Activated T-cell treated with anti-CD3 and anti-CD28 coated beads, Interleukin-2, amount 50 U/mL, for 24 hours (primary cell): ENCODE measurements at regions not wholly inside any gene's neighbourhood (a gene's known extent, or its start where the extent isn't known, plus 50 kb on each side); places are given as distances from the start of the nearest gene placed in this dataset.
"Not testable (repeated sequence)": the region's sequence is repeated elsewhere in the genome, so short reads cannot be mapped to it uniquely, and the experiment has no call there.

Source experiments
- DNase-seq: peaks from one replicate; pipeline ENCODE4 v3.0.0-alpha.2; 2020
- H3K27ac Mint-ChIP-seq: 2 replicates; pipeline ENCODE4 v1.8.0; 2020; ENCODE audit warnings: mild to moderate bottlenecking, mixed read lengths
- H3K27me3 Mint-ChIP-seq: 2 replicates; pipeline ENCODE4 v1.8.0; 2020; ENCODE audit warnings: mixed read lengths
- H3K36me3 Mint-ChIP-seq: 2 replicates; pipeline ENCODE4 v1.8.0; 2020; ENCODE audit warnings: low read depth, mixed read lengths
- H3K4me1 Mint-ChIP-seq: 2 replicates; pipeline ENCODE4 v1.8.0; 2020; ENCODE audit warnings: low read depth, mixed read lengths
- H3K4me3 Mint-ChIP-seq: 2 replicates; pipeline ENCODE4 v1.8.0; 2020; ENCODE audit warnings: mild to moderate bottlenecking, moderate library complexity, mixed read lengths
- H3K9me3 Mint-ChIP-seq: 2 replicates; pipeline ENCODE4 v1.8.0; 2020; ENCODE audit warnings: mixed read lengths

DNA sequence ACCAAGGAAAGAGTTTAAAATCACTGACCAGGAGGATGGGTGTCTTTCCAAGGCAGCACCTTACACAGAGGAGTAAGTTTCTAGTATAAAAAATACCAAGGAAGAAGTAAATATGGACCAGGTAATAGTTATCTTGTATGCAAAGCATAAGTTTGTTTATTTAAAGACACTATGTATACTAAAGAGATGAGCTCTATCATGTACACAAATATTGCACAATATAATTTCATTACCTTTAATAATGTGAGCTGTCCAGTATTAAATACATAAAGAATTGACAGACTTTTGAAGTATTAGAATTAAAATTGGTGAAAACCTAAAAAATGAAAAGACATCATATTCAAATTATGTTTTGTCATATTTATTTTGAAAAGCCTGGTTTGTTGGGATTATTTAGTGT is 322.0 kb upstream of the MIR17HG start:
- H3K36me3 Mint-ChIP-seq, result no peaks in the 10 kb centered on the region
- no peak overlapping the region for H3K4me3 Mint-ChIP-seq
- DNase-seq, result no peak
- H3K4me1 Mint-ChIP-seq, result no peaks in the 10 kb centered on the region
- H3K27me3 Mint-ChIP-seq, result no peaks in the 10 kb centered on the region
- H3K9me3 Mint-ChIP-seq, result no peaks in the 10 kb centered on the region
- no peak overlapping the region for H3K27ac Mint-ChIP-seq

DNA sequence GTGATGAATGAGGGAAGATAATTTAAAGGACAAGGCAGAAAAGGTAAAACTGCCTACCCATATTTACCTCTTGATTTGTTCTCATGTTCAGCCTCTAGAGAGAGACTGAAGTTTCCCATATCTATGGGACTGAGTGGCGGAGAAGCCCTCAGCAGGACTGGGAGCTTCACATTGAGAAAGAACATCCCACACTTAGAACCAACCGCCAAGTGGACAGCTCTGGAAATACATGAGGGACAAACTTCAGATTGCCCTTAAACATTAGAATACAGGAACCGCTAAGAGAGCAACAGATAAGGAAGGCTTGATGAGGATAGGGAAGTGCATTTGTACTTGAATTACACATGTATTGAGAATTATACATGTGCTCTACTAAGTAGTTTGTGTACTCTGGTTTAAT is 316.0 kb upstream of the MIR17HG start:
- DNase-seq, result no peak
- Mint-ChIP-seq H3K4me3 (no peak overlapping the region), H3K36me3 (no peaks in the 10 kb centered on the region), H3K9me3 (peaks cover 4% of the 10 kb centered on the region), H3K27me3 (no peaks in the 10 kb centered on the region), H3K4me1 (no peaks in the 10 kb centered on the region), H3K27ac (no peak overlapping the region)

- Mint-ChIP-seq H3K4me3 (no peak overlapping the region), H3K4me1 (no peaks in the 10 kb centered on the region), H3K36me3 (no peaks in the 10 kb centered on the region), H3K27me3 (no peaks in the 10 kb centered on the region), H3K27ac (no peak overlapping the region), H3K9me3 (peaks cover 4% of the 10 kb centered on the region)
- DNase-seq, result no peak
Observed at GRCh38 chr13:91032104-91032503, 315.4 kb upstream of the MIR17HG start.

GRCh38 chr13:91036886-91037285 is 310.6 kb upstream of the MIR17HG start:
- Mint-ChIP-seq H3K36me3 (no peaks in the 10 kb centered on the region), H3K4me3 (no peak overlapping the region)

GRCh38 chr13:91042870-91043269 is 304.6 kb upstream of the MIR17HG start:
- no peak overlapping the region for H3K4me3 Mint-ChIP-seq
- H3K9me3 Mint-ChIP-seq, result no peaks in the 10 kb centered on the region
- no peak overlapping the region for H3K27ac Mint-ChIP-seq
- no peaks in the 10 kb centered on the region for H3K4me1 Mint-ChIP-seq
- no peak for DNase-seq
- H3K27me3 Mint-ChIP-seq, result no peaks in the 10 kb centered on the region
- H3K36me3 Mint-ChIP-seq, result no peaks in the 10 kb centered on the region

More at GRCh38 chr13:91036886-91037285, 310.6 kb upstream of the MIR17HG start:
- Mint-ChIP-seq H3K27ac (no peak overlapping the region), H3K9me3 (peaks cover 4% of the 10 kb centered on the region), H3K4me1 (no peaks in the 10 kb centered on the region), H3K27me3 (no peaks in the 10 kb centered on the region)
- no peak for DNase-seq

GRCh38 chr13:91045351-91046034 is 302.0 kb upstream of the MIR17HG start:
- H3K4me1 Mint-ChIP-seq, result no peaks in the 10 kb centered on the region
- H3K9me3 Mint-ChIP-seq, result no peaks in the 10 kb centered on the region
- DNase-seq, result no peak
- H3K4me3 Mint-ChIP-seq, result no peak overlapping the region
- H3K27me3 Mint-ChIP-seq, result no peaks in the 10 kb centered on the region
- no peaks in the 10 kb centered on the region for H3K36me3 Mint-ChIP-seq
- no peak overlapping the region for H3K27ac Mint-ChIP-seq

GRCh38 chr13:91046715-91047327 is 300.7 kb upstream of the MIR17HG start:
- Mint-ChIP-seq H3K9me3 (no peaks in the 10 kb centered on the region), H3K27ac (no peak overlapping the region), H3K36me3 (no peaks in the 10 kb centered on the region), H3K27me3 (no peaks in the 10 kb centered on the region), H3K4me3 (no peak overlapping the region), H3K4me1 (no peaks in the 10 kb centered on the region)
- DNase-seq, result no peak

GRCh38 chr13:91050970-91051369 is 296.5 kb upstream of the MIR17HG start:
- DNase-seq, result no peak
- no peaks in the 10 kb centered on the region for H3K27me3 Mint-ChIP-seq
- no peak overlapping the region for H3K27ac Mint-ChIP-seq
- no peaks in the 10 kb centered on the region for H3K36me3 Mint-ChIP-seq
- H3K4me1 Mint-ChIP-seq, result no peaks in the 10 kb centered on the region
- no peaks in the 10 kb centered on the region for H3K9me3 Mint-ChIP-seq
- H3K4me3 Mint-ChIP-seq, result no peak overlapping the region

DNA sequence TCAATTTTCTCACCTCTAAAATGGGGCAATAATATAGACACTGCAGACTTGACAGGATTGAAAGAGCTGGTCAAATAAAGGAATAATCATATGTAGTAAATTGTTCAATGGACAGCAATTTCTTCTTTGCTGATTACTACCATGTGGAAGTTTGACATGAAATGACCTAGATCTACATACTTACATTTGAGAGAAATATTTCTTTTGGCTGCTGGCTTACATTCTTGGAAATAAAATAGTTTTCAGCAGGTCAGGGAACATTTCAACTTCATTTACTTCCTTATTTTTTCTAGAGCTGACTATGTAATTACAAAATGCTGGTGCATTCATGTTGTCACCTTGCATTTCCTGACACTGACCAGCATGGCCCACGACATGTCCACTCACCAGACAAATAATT is 294.6 kb upstream of the MIR17HG start:
- no peak overlapping the region for H3K27ac Mint-ChIP-seq
- H3K9me3 Mint-ChIP-seq, result no peaks in the 10 kb centered on the region
- no peaks in the 10 kb centered on the region for H3K36me3 Mint-ChIP-seq
- H3K4me1 Mint-ChIP-seq, result no peaks in the 10 kb centered on the region
- no peak overlapping the region for H3K4me3 Mint-ChIP-seq
- no peaks in the 10 kb centered on the region for H3K27me3 Mint-ChIP-seq
- no peak for DNase-seq

DNA sequence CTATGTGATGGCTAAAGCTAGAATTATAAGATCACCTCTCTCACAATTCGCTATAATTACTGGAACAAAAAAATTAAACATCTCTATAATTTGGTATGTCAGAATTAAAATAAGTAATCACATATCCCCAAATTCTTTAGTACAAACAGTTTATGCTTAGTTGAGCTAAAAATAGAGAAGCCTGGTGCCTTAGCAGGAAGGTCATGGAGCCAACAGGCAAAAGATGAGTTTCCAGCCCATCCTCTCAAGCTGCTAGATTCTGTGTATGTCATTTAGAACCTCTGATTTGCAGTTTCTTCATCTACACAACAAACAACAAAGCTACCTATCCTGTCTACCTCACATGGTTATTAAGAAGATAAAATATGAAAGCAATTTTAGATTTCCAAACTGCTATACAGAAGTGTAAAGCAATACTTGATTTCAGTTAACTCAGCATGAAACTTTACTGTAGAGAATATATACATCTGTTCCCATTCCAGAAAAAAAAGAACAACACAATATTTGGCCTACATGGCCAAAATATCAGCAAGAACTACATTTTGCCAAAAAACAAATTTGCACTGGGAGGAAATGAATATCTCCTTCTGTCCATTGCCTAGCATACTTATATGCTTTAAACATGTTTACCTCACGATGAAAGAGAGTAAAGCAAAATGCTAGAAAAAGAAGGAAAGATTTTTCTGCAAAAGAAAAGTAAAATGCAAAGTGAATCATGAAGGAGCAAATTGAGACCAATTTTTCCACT is 294.0 kb upstream of the MIR17HG start:
- DNase-seq, result no peak
- Mint-ChIP-seq H3K27me3 (no peaks in the 10 kb centered on the region), H3K4me1 (no peaks in the 10 kb centered on the region), H3K4me3 (no peak overlapping the region), H3K27ac (no peak overlapping the region), H3K36me3 (no peaks in the 10 kb centered on the region), H3K9me3 (no peaks in the 10 kb centered on the region)

DNA sequence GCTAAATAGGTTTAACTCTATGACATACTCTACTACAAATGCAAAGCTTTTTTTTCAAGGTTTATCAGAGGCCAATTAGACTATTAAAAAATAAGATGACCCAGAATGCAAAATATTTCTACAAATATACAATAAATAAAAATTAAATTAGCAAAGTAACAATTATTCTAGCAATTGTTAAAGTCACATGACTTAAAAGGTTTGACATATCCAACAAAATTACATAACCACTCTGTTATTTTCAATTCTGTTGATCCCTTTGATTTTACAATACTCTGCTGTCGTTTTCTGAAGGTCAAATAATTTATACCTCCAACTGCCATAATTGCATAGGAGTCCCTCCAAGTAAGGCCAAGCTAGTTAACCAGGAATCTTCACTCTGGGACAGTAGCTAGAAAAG is 292.6 kb upstream of the MIR17HG start:
- no peak overlapping the region for H3K27ac Mint-ChIP-seq
- H3K9me3 Mint-ChIP-seq, result peaks cover 7% of the 10 kb centered on the region
- H3K4me1 Mint-ChIP-seq, result no peaks in the 10 kb centered on the region
- no peaks in the 10 kb centered on the region for H3K27me3 Mint-ChIP-seq
- H3K36me3 Mint-ChIP-seq, result no peaks in the 10 kb centered on the region
- H3K4me3 Mint-ChIP-seq, result no peak overlapping the region
- DNase-seq, result no peak

GRCh38 chr13:91056746-91057145 is 290.7 kb upstream of the MIR17HG start:
- Mint-ChIP-seq H3K4me3 (no peak overlapping the region), H3K27me3 (no peaks in the 10 kb centered on the region), H3K9me3 (peaks cover 7% of the 10 kb centered on the region), H3K27ac (no peak overlapping the region), H3K36me3 (no peaks in the 10 kb centered on the region), H3K4me1 (no peaks in the 10 kb centered on the region)
- no peak for DNase-seq

GRCh38 chr13:91057507-91057906 is 290.0 kb upstream of the MIR17HG start:
- not testable (repeated sequence) for H3K4me3 Mint-ChIP-seq, H3K27ac Mint-ChIP-seq, DNase-seq, H3K36me3 Mint-ChIP-seq, H3K9me3 Mint-ChIP-seq, H3K4me1 Mint-ChIP-seq, H3K27me3 Mint-ChIP-seq

GRCh38 chr13:91058066-91058465 is 289.4 kb upstream of the MIR17HG start:
- H3K27me3 Mint-ChIP-seq, result no peaks in the 10 kb centered on the region
- no peak overlapping the region for H3K4me3 Mint-ChIP-seq
- H3K27ac Mint-ChIP-seq, result no peak overlapping the region
- no peak for DNase-seq
- peaks cover 7% of the 10 kb centered on the region for H3K9me3 Mint-ChIP-seq
- H3K36me3 Mint-ChIP-seq, result no peaks in the 10 kb centered on the region
- no peaks in the 10 kb centered on the region for H3K4me1 Mint-ChIP-seq

- Mint-ChIP-seq H3K27me3 (no peaks in the 10 kb centered on the region), H3K9me3 (peaks cover 7% of the 10 kb centered on the region), H3K4me1 (no peaks in the 10 kb centered on the region), H3K27ac (no peak overlapping the region), H3K4me3 (no peak overlapping the region), H3K36me3 (no peaks in the 10 kb centered on the region)
- no peak for DNase-seq
Observed at GRCh38 chr13:91058919-91059318, 288.6 kb upstream of the MIR17HG start.
